Activated CD4-positive, CD25-positive, alpha-beta regulatory T cell treated with anti-CD3 and anti-CD28 coated beads, Interleukin-2, amount 50 U/mL, for 24 hours (primary cell): ENCODE measurements at regions not wholly inside any gene's neighbourhood (a gene's known extent, or its start where the extent isn't known, plus 50 kb on each side); places are given as distances from the start of the nearest gene placed in this dataset.

Source experiments
- ATAC-seq, 2 donors: fragments of 150-1000 bp; cut with Tn5 transposase; one replicate each; pipeline ENCODE4 v1.10.0; 2021; ENCODE audit warnings: mild to moderate bottlenecking in 1 of 2, moderate library complexity in 1 of 2

GRCh38 chr10:92747066-92747465, 57.3 kb downstream of the HHEX start:
- ATAC-seq = no peak

- ATAC-seq = no peak
These were observed 57.8 kb downstream of the HHEX start for GRCh38 chr10:92747600-92747999.

GRCh38 chr10:92750791-92751533, 61.2 kb downstream of the HHEX start:
- ATAC-seq = no peak

- ATAC-seq = no peak
These were observed 61.7 kb downstream of the HHEX start for GRCh38 chr10:92751534-92751811.

- ATAC-seq = no peak
These were observed 62.1 kb downstream of the HHEX start for GRCh38 chr10:92751827-92752226.

- no peak for ATAC-seq
These were observed 64.1 kb downstream of the HHEX start for GRCh38 chr10:92753865-92754264.

GRCh38 chr10:92755725-92756124, 66.0 kb downstream of the HHEX start:
- no peak for ATAC-seq

GRCh38 chr10:92756201-92757065, 66.7 kb downstream of the HHEX start:
- peak; percentile 56 to 70 for ATAC-seq

GRCh38 chr10:92757066-92757710, 67.4 kb downstream of the HHEX start:
- ATAC-seq = peak; percentile 33 to 42

GRCh38 chr10:92757711-92758104, 68.0 kb downstream of the HHEX start:
- no peak for ATAC-seq

GRCh38 chr10:92758594-92758993, 68.8 kb downstream of the HHEX start:
- ATAC-seq = no peak

- no peak for ATAC-seq
These were observed 70.9 kb downstream of the HHEX start for GRCh38 chr10:92760609-92761008.

- no peak for ATAC-seq
These were observed 71.8 kb downstream of the HHEX start for GRCh38 chr10:92761571-92761970.

GRCh38 chr10:92763634-92764155, 73.9 kb downstream of the HHEX start:
- no peak for ATAC-seq

GRCh38 chr10:92766451-92766850, 76.7 kb downstream of the HHEX start:
- ATAC-seq = no peak

- ATAC-seq = no peak
These were observed 78.3 kb downstream of the HHEX start for GRCh38 chr10:92768104-92768503.

- no peak for ATAC-seq
These were observed 74.5 kb upstream of the EXOC6 start for GRCh38 chr10:92773776-92774175.

- ATAC-seq = no peak
These were observed 70.2 kb upstream of the EXOC6 start for GRCh38 chr10:92778091-92778490.

- ATAC-seq = no peak
These were observed 63.2 kb upstream of the EXOC6 start for GRCh38 chr10:92785118-92785517.

- no peak for ATAC-seq
These were observed 60.7 kb upstream of the EXOC6 start for GRCh38 chr10:92787557-92788152.

GRCh38 chr10:92789067-92789466, 59.3 kb upstream of the EXOC6 start:
- no peak for ATAC-seq

GRCh38 chr10:92789786-92790185, 58.5 kb upstream of the EXOC6 start:
- no peak for ATAC-seq

GRCh38 chr10:92790440-92790839, 57.9 kb upstream of the EXOC6 start:
- ATAC-seq = no peak
